WI38 (cell line): ENCODE measurements at regions not wholly inside any gene's neighbourhood (a gene's known extent, or its start where the extent isn't known, plus 50 kb on each side); places are given as distances from the start of the nearest gene placed in this dataset.

Source experiments
- H3K4me3 ChIP-seq: 2 replicates; pipeline ENCODE4 v1.5.1; 2011; ENCODE audit warnings: low read depth, mild to moderate bottlenecking, control low read depth, low read length
- CTCF ChIP-seq: IDR thresholded peaks from 2 replicates; pipeline ENCODE4 v1.5.1; 2012; ENCODE audit warnings: low read depth, mild to moderate bottlenecking, control low read depth, low read length

GRCh38 chr21:28704746-28705145 is 287.9 kb downstream of the LTN1 start:
- H3K4me3 ChIP-seq, result no peak overlapping the region
- TF ChIP-seq CTCF, result no peak

- no peak overlapping the region for H3K4me3 ChIP-seq
- TF ChIP-seq CTCF, result no peak
Observed at GRCh38 chr21:28703861-28704260, 288.8 kb downstream of the LTN1 start.

DNA sequence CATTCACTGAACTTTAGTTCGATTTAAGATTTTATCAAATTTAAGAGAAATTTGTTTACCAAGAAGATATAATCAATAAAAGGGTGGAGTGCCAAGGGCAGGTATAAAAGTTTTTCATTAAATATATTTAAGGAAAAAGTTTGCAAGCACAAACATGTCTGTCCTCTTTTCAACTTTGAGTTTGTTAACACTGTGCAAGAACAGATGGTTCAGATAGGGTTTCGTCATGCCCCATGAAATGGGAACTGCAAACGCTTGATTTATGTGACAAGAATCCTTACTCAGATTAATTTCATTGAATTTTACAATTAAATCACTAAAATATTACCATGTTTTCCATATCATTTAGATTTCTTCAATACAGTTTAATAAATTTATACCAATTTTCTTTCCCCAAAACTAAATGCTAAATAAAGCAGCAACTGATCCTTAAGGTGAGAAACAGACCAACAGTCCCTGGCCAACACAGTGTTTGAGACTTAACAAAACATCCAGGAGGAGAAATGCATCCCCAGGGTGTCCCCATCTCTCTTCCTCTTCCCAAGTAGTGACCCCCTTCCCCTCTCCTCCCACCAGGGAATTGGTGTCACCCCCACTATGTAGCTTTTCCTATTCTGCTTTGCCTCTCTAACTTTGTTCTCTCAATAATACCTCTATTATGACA is 292.9 kb downstream of the LTN1 start:
- no peak overlapping the region for H3K4me3 ChIP-seq
- no peak for TF ChIP-seq CTCF

DNA sequence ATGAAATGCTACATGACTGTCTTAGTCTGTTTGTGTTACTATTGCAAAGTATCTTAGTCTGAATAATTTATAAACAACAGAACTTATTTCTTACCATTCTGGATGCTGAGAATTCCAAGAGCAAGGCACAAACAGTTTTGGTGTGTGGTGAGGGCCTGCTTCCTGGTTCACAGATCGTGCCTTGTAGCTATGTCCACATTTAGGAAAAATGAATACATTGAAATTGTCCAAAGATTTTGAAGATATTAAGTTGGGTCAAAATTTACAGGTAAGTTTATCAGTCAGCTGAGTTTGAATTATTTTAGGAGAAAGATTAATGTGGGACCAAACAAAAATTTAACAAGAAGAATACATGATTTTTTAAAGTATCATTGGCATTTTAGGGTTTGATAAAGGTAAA is 293.5 kb downstream of the LTN1 start:
- no peak for TF ChIP-seq CTCF
- no peak overlapping the region for H3K4me3 ChIP-seq

DNA sequence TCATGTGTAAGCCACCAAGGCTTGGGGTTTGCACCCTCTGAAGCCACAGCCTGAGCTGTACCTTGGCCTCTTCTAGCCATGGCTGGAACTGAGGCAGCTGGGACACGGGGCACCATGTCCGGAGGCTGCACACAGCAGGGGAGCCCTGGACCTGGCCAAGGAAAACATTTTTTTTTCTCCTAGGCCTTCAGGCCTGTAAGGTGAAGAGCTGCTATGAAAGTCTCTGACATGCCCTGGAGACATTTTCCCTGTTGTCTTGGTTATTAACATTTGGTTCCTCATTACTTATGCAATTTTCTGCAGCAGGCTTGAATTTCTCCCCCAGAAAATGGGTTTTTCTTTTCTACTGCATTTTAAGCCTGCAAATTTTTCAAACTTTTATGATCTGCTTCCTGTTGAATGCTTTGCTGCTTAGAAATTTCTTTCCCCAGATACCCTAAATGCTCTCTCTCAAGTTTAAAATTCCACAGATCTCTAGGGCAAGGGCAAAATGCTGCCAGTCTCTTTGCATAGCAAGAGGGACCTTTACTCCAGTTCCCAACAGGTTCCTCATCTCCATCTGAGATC is 295.8 kb downstream of the LTN1 start:
- TF ChIP-seq CTCF, result no peak
- no peak overlapping the region for H3K4me3 ChIP-seq

DNA sequence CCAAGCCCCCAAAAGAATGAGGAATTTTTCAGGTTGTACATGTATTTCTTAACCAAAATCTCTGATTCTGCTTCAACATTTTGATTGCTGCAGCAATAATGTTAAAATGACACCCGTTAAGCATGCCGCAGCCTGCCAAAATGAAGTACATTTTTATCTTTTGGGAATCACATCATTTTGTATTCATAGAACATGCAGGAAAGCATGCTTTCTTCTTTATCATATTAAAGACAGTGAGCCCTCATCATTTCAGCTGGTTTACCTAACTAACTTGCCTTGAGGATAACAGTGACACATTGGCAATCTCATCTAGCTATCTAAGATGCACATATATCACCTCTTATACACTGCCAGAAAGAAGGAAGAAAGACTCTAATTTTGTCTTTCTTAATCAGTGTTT is 299.2 kb downstream of the LTN1 start:
- no peak for TF ChIP-seq CTCF
- H3K4me3 ChIP-seq, result no peak overlapping the region

GRCh38 chr21:28690196-28690595 is 302.5 kb downstream of the LTN1 start:
- H3K4me3 ChIP-seq, result no peak overlapping the region
- no peak for TF ChIP-seq CTCF
